Upper lobe of left lung (tissue), 6 donors: ENCODE measurements at regions not wholly inside any gene's neighbourhood (a gene's known extent, or its start where the extent isn't known, plus 50 kb on each side); places are given as distances from the start of the nearest gene placed in this dataset.

ENCODE experiments used
- ATAC-seq, 2 donors: fragments of 200-7000 bp; cut with Tn5 transposase; one replicate each; pipeline ENCODE4 v1.9.1; 2022; ENCODE audit warnings: mild to moderate bottlenecking in 2 of 2, moderate library complexity in 2 of 2; ENCODE audit not compliant: low FRiP score in 2 of 2
- DNase-seq, 2 donors: peaks; one replicate each; pipeline ENCODE4 v3.0.0-alpha.2; 2019 to 2020
- H3K27ac ChIP-seq, 4 donors: fragments of 200-600 bp; sonication (generic); one replicate each; pipeline ENCODE4 v1.5.1; 2016 to 2019
- H3K27me3 ChIP-seq, 4 donors: fragments of 200-600 bp; sonication (generic); one replicate each; pipeline ENCODE4 v1.5.1; 2017 to 2019
- H3K36me3 ChIP-seq, 4 donors: fragments of 200-600 bp; sonication (generic); one replicate each; pipeline ENCODE4 v1.5.1; 2016 to 2019
- H3K4me1 ChIP-seq, 4 donors: fragments of 200-600 bp; sonication (generic); one replicate each; pipeline ENCODE4 v1.5.1; 2018 to 2019
- H3K4me3 ChIP-seq, 4 donors: fragments of 200-600 bp; sonication (generic); one replicate each; pipeline ENCODE4 v1.5.1; 2017 to 2019; ENCODE audit warnings: mild to moderate bottlenecking in 2 of 4, moderate library complexity in 1 of 4
- H3K9me3 ChIP-seq, 4 donors: fragments of 200-600 bp; sonication (generic); one replicate each; pipeline ENCODE4 v1.5.1; 2018 to 2019
- EP300 ChIP-seq, 4 donors: sonication (generic); formaldehyde crosslinking; IDR thresholded peaks; one replicate each; pipeline ENCODE4 v1.5.1; 2017; ENCODE audit warnings: antibody characterized with exemption in 4 of 4, control low read depth in 2 of 4
- POLR2A ChIP-seq, 4 donors: fragments of 450-650 bp; IDR thresholded peaks; one replicate each; pipeline ENCODE4 v1.5.1; 2016 to 2017; ENCODE audit warnings: antibody characterized with exemption in 4 of 4, mild to moderate bottlenecking in 2 of 4
- POLR2AphosphoS5 ChIP-seq, 2 donors: sonication (generic); formaldehyde crosslinking; IDR thresholded peaks; one replicate each; pipeline ENCODE4 v1.5.1; 2017; ENCODE audit warnings: antibody characterized with exemption in 2 of 2
- WGBS, 2 donors: methylation state at CpG; one replicate each; pipeline ENCODE4 v1.1.5; 2017 to 2018; 5-methylcytosine and 5-hydroxymethylcytosine counted together
- TF ChIP-seq, protein P1 (sequence below), 6 experiments: fragments of 450-650 bp in 4 of 6; fragments of 200-600 bp in 2 of 6; sonication (generic) in 2 of 6; IDR thresholded peaks; one replicate each; pipeline ENCODE4 v1.5.1; 2016 to 2019; ENCODE audit warnings: antibody characterized with exemption in 6 of 6
- donor health status: DM: no; HTN: no; CAD: no; lungs with moderate emphysema.
- donor health status: DM: no; HTN: yes; CAD: no; lungs with severe emphysema.

DNA sequence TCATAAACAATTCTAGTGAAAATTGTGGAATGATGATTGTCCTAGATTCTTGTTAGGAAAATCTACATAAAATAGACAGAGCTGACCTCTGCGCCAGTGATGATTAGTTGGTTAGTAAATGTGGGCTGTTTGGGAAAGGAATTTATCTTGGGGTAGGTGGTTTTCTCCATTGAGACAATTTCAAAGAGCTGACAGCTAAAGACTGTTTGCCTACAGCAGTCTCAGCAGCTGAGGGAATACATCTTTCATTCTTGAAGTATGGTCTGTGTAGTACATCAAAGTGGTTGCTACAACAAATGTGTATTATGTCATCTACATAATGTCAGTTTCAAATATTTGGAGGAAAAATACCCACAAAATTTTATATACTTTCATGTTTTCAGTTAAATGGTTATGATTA is 117.2 kb upstream of the TRPC4 start:
- no peak for DNase-seq
- 88 to 97% methylated on average over 1 of the region's 1 CpG for WGBS, 2 donors

DNA sequence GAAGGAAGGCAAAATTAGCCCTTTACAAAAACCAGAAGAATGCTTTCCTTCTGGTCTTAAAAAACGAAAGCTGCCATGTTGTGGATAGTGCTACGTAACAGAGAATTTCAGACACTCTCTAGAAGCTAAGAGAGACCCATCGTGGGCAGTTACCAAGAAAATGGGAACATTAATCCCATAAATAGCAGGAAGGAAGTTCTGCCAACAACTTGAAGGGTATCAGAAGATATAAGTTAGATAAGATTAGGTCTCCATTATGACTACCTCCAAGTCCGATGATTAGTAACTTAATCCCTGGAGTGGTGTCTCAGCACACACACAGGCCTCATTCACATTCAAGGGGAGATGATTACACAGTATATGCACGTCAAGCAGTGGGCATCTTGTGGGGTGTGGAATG is 115.7 kb upstream of the TRPC4 start:
- ATAC-seq = no peak
- H3K27me3 ChIP-seq = no peaks in the 10 kb centered on the region
- no peak overlapping the region for H3K27ac ChIP-seq
- no peaks in the 10 kb centered on the region for H3K9me3 ChIP-seq
- H3K36me3 ChIP-seq = no peaks in the 10 kb centered on the region
- no peak for DNase-seq
- WGBS, 2 donors = 80 to 84% methylated on average over 5 of the region's 5 CpGs
- TF ChIP-seq POLR2AphosphoS5 (IDR thresholded peaks at IDR 0.05) (no peak), POLR2A (IDR thresholded peaks at IDR 0.05) (no peak), EP300 (IDR thresholded peaks at IDR 0.05) (no peak)
- TF ChIP-seq, protein P1, sequence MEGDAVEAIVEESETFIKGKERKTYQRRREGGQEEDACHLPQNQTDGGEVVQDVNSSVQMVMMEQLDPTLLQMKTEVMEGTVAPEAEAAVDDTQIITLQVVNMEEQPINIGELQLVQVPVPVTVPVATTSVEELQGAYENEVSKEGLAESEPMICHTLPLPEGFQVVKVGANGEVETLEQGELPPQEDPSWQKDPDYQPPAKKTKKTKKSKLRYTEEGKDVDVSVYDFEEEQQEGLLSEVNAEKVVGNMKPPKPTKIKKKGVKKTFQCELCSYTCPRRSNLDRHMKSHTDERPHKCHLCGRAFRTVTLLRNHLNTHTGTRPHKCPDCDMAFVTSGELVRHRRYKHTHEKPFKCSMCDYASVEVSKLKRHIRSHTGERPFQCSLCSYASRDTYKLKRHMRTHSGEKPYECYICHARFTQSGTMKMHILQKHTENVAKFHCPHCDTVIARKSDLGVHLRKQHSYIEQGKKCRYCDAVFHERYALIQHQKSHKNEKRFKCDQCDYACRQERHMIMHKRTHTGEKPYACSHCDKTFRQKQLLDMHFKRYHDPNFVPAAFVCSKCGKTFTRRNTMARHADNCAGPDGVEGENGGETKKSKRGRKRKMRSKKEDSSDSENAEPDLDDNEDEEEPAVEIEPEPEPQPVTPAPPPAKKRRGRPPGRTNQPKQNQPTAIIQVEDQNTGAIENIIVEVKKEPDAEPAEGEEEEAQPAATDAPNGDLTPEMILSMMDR (IDR thresholded peaks at IDR 0.05) = no peak
- no peaks in the 10 kb centered on the region for H3K4me1 ChIP-seq
- no peak overlapping the region for H3K4me3 ChIP-seq

More for the DNA sequence above, 117.2 kb upstream of the TRPC4 start:
- TF ChIP-seq POLR2AphosphoS5 (IDR thresholded peaks at IDR 0.05) = no peak
- no peak for TF ChIP-seq EP300 (IDR thresholded peaks at IDR 0.05)
- TF ChIP-seq, protein P1 (IDR thresholded peaks at IDR 0.05) = no peak
- Histone ChIP-seq H3K4me3 (no peak overlapping the region), H3K36me3 (no peaks in the 10 kb centered on the region), H3K4me1 (no peaks in the 10 kb centered on the region), H3K27me3 (no peaks in the 10 kb centered on the region), H3K9me3 (no peaks in the 10 kb centered on the region), H3K27ac (no peak overlapping the region)
- no peak for ATAC-seq

- WGBS, 2 donors = 82 to 85% methylated on average over 6 of the region's 6 CpGs
- H3K27ac ChIP-seq = no peak overlapping the region
- ATAC-seq = no peak
- no peaks in the 10 kb centered on the region for H3K4me1 ChIP-seq
- no peaks in the 10 kb centered on the region for H3K9me3 ChIP-seq
- no peaks in the 10 kb centered on the region for H3K27me3 ChIP-seq
- TF ChIP-seq EP300 (IDR thresholded peaks at IDR 0.05) = no peak
- TF ChIP-seq, protein P1 (IDR thresholded peaks at IDR 0.05) = no peak
- TF ChIP-seq POLR2AphosphoS5 (IDR thresholded peaks at IDR 0.05) = no peak
- H3K36me3 ChIP-seq = no peaks in the 10 kb centered on the region
- H3K4me3 ChIP-seq = no peak overlapping the region
- DNase-seq = no peak
Observed at GRCh38 chr13:37984357-37984756, 114.8 kb upstream of the TRPC4 start.

GRCh38 chr13:37981932-37982331 is 112.4 kb upstream of the TRPC4 start:
- ATAC-seq (no peak), DNase-seq (no peak)
- Histone ChIP-seq H3K27ac (no peak overlapping the region), H3K9me3 (no peaks in the 10 kb centered on the region), H3K27me3 (no peaks in the 10 kb centered on the region), H3K36me3 (no peaks in the 10 kb centered on the region), H3K4me3 (no peak overlapping the region), H3K4me1 (no peaks in the 10 kb centered on the region)
- TF ChIP-seq, protein P1 (IDR thresholded peaks at IDR 0.05) = no peak
- no peak for TF ChIP-seq POLR2AphosphoS5 (IDR thresholded peaks at IDR 0.05)
- no peak for TF ChIP-seq EP300 (IDR thresholded peaks at IDR 0.05)
- no peak for TF ChIP-seq POLR2A (IDR thresholded peaks at IDR 0.05)

DNA sequence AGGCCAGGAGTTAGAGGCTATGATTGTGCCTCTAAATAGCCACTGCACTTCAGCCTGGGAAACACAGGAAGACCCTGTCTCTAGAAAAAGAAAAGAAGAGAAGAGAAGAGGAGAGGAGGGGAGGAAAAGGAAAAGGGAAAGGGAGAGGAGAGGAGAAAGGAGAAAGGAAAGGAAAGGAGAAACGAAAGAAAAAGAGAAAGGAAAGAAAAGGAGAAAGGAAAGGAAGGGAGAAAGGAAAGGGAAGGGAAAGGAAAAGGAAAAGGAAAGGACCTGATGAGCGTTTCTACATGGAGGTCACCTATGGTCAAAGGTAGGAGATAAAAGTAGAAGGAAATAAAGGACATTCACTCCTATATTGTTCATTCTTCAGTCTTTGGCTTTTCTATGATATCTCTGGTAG is 109.1 kb upstream of the TRPC4 start:
- ATAC-seq (no peak), DNase-seq (no peak)
- no peaks in the 10 kb centered on the region for H3K36me3 ChIP-seq
- 59 to 63% methylated on average over 2 of the region's 2 CpGs for WGBS, 2 donors
- H3K4me1 ChIP-seq = no peaks in the 10 kb centered on the region
- no peak for TF ChIP-seq EP300 (IDR thresholded peaks at IDR 0.05)
- TF ChIP-seq POLR2AphosphoS5 (IDR thresholded peaks at IDR 0.05) = no peak
- TF ChIP-seq POLR2A (IDR thresholded peaks at IDR 0.05) = no peak
- TF ChIP-seq, protein P1 (IDR thresholded peaks at IDR 0.05) = no peak
- H3K27ac ChIP-seq = no peak overlapping the region
- no peaks in the 10 kb centered on the region for H3K27me3 ChIP-seq
- H3K9me3 ChIP-seq = no peaks in the 10 kb centered on the region
- H3K4me3 ChIP-seq = no peak overlapping the region
